Astrocyte of the spinal cord (primary cell): ENCODE measurements at regions not wholly inside any gene's neighbourhood (a gene's known extent, or its start where the extent isn't known, plus 50 kb on each side); places are given as distances from the start of the nearest gene placed in this dataset.
A peak's percentile ranks its signal among the peaks of the same experiment; 100 is the strongest.

ENCODE experiments used
- DNase-seq: peaks from one replicate; pipeline ENCODE4 v3.0.0; 2011; ENCODE audit warnings: low read depth, low spot score
- H3K4me3 ChIP-seq: 2 replicates; pipeline ENCODE4 v1.5.1; 2011; ENCODE audit warnings: low read depth, mild to moderate bottlenecking, low read length, moderate library complexity
- in situ Hi-C: cut with HindIII; loops from 2 replicates; pipeline ENCODE4 v1.10.0; 2017; ENCODE audit warnings: low sequenced_read_pairs
- TF ChIP-seq, protein P1 (sequence below): IDR thresholded peaks from 2 replicates; pipeline ENCODE4 v1.5.1; 2012; ENCODE audit warnings: low read depth, mild to moderate bottlenecking, low read length, inconsistent platforms

DNA sequence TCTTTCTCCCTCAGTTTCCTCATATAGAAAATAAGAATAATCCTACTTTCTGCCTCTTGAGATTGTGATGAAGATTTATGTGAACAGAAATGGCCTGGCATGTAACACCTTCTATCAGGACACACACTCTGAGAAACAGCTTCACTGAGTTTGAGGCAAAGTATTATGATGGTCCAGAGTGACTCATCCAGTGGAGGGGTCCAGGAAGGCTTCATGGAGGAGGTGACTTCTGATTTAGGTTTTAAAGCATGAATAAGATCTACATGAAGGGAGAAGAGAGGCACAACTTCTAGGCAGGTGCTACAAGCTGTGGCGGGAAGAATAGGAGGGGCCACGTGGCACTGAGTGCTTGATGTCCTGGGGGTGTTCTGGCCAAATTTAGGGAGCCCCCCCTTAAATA is 124.4 kb upstream of the SDK2 start:
- DNase-seq: no peak
- in situ Hi-C loops: no loop called here
- TF ChIP-seq, protein P1, sequence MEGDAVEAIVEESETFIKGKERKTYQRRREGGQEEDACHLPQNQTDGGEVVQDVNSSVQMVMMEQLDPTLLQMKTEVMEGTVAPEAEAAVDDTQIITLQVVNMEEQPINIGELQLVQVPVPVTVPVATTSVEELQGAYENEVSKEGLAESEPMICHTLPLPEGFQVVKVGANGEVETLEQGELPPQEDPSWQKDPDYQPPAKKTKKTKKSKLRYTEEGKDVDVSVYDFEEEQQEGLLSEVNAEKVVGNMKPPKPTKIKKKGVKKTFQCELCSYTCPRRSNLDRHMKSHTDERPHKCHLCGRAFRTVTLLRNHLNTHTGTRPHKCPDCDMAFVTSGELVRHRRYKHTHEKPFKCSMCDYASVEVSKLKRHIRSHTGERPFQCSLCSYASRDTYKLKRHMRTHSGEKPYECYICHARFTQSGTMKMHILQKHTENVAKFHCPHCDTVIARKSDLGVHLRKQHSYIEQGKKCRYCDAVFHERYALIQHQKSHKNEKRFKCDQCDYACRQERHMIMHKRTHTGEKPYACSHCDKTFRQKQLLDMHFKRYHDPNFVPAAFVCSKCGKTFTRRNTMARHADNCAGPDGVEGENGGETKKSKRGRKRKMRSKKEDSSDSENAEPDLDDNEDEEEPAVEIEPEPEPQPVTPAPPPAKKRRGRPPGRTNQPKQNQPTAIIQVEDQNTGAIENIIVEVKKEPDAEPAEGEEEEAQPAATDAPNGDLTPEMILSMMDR: no peak
- no peak overlapping the region for H3K4me3 ChIP-seq

DNA sequence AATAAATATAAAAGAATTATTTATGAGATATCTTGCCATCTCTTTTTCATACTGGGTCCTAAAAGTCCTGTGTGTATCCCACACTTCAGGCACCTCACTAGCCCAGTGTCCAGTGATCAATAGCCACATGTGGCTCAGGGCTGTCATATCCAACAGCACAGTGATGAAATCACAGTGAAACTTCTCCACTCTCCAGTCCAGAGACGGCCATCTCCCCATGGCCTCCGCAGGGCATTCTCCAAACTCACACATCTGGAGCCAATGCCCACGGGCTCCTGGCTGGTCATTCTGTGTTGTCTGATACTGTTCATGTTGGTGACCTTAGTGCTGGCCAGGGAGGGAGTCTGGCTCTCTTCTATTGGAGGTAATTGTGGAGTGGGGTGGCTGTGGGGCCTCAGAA is 125.2 kb upstream of the SDK2 start:
- DNase-seq: no peak
- in situ Hi-C loops: no loop called here
- TF ChIP-seq, protein P1: no peak
- H3K4me3 ChIP-seq: no peak overlapping the region

DNA sequence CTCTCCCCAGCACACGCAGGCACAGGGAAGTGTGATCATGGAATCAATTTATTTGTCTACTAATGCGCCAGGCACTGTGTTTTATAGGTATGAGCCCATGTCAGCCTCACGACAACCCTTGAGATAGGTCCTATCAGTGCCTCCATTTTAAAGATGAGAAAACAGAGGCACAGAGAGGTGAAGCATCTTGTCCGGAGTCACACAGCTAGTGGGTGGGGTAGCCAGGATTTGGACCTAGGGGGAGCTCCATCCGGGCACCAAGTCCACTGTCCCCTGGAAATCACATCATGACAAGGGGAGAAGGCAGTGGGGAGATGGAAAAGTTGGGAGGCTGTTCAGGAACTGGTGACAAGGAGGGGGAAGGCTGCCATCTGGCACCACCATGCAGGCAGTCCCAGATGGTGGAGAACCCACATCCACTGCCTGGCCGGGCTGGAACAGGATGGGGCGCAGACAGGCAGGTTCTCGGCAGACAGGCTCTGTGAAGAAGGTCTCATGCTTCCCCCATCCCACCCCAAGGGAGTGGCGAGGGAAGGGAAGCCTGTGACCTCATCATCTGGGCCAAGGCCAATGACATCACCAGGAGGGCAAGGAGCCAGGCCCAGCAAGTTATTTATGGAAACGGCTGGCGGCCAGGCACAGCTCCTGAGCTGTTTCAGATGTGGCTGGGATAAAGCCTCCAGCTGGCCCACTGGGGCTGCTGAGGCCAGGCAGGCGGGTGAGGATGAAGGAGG is 126.0 kb upstream of the SDK2 start:
- in situ Hi-C loops: no loop called here
- TF ChIP-seq, protein P1: no peak
- peak; percentile 74 for DNase-seq
- no peak overlapping the region for H3K4me3 ChIP-seq

DNA sequence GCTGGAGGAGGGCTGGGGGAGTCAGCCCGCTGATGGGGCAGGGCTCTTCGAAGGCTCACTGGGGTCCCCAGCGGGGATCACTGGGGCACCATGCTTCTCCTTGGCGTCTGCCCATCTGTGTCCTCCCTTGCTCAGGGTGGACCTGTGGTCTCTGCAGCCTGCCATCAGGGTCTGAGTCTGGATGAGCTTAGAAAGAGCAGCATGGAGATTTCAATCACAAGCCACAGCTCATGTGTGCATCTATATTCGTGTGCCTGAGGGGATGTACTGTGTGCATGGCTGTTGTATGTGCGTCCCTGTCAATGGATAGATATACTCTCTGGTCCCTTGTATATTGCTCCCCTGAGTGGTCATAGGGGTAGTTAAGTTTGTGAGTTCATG is 126.6 kb upstream of the SDK2 start:
- TF ChIP-seq, protein P1: no peak
- in situ Hi-C loops: no loop called here

DNA sequence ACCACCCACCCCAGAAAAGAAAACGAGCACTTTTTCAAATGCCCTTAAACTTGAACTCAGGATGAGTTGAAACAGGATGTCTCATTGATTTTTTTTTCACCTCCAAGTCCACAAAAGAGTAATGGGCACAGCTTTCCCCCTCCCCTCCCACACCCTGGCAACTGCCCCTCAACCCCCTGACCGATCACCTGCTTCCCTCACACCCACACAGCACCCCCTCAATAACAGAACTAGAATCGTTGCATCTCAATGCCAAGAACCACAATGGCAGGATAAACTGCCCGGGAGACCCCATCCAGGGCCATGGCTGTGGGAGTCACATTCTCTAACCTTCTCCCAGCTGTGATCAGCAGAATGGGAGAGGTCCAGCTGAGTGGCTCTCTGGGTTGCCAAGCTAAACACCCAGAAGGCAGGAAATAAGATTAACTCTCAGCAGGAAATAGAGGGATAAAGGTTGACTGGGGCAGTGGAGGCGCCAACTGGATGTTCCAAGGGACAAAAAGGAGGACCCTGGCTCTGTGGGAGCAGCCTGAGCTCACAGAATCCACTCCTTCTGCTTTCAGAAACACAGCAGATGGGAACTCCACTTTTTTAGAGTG is 128.0 kb upstream of the SDK2 start:
- no peak for DNase-seq
- no peak overlapping the region for H3K4me3 ChIP-seq
- TF ChIP-seq, protein P1: no peak
- in situ Hi-C loops: no loop called here

More for the DNA sequence above, 126.6 kb upstream of the SDK2 start:
- no peak for DNase-seq
- no peak overlapping the region for H3K4me3 ChIP-seq

DNA sequence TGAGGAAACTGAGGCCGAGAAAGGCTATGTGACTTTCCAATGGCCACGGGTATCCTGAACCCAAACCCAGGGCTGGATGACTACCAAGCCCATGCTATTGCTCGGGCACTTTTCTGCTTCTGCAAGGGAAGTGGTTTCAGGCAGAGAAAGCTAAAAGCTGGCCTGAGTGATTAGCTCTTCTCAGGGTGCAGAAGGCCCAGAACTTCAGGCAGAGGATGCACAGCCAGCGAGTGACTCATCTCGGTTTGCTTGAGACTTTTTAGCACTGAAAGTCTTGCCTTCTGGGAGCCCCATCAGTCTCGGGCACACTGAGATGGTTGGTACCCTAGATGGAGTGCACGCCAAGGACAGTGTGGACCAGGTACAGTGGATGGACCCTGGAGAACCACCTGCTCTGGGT is 129.5 kb upstream of the SDK2 start:
- TF ChIP-seq, protein P1: no peak

More for the DNA sequence above, 129.5 kb upstream of the SDK2 start:
- no peak for DNase-seq
- in situ Hi-C loops: no loop called here
- no peak overlapping the region for H3K4me3 ChIP-seq
